HG03457 (cell line): ENCODE measurements at regions not wholly inside any gene's neighbourhood (a gene's known extent, or its start where the extent isn't known, plus 50 kb on each side); places are given as distances from the start of the nearest gene placed in this dataset.
A peak's percentile ranks its signal among the peaks of the same experiment; 100 is the strongest.
"Not testable (repeated sequence)": the region's sequence is repeated elsewhere in the genome, so short reads cannot be mapped to it uniquely, and the experiment has no call there.

ENCODE experiments used
- ATAC-seq: cut with Tn5 transposase; IDR thresholded peaks from one replicate; pipeline ENCODE4 v1.9.1; 2021; ENCODE audit warnings: moderate number of reproducible peaks; ENCODE audit not compliant: unreplicated experiment

- ATAC-seq, result peak; percentile 75
These were observed 390.1 kb downstream of the ZFHX3 start for GRCh38 chr16:72657791-72658190.

GRCh38 chr16:72657164-72657563 lies 390.8 kb downstream of the ZFHX3 start:
- no peak for ATAC-seq

- ATAC-seq, result no peak
These were observed 393.4 kb downstream of the ZFHX3 start for GRCh38 chr16:72654535-72654934.

GRCh38 chr16:72649254-72649944 lies 398.5 kb downstream of the ZFHX3 start:
- no peak for ATAC-seq

GRCh38 chr16:72646615-72647014 lies 401.3 kb downstream of the ZFHX3 start:
- no peak for ATAC-seq

GRCh38 chr16:72645538-72645937 lies 402.4 kb downstream of the ZFHX3 start:
- ATAC-seq, result no peak

- ATAC-seq, result no peak
These were observed 403.0 kb downstream of the ZFHX3 start for GRCh38 chr16:72644911-72645310.

- ATAC-seq, result no peak
These were observed 408.4 kb downstream of the ZFHX3 start for GRCh38 chr16:72639494-72639893.

GRCh38 chr16:72637306-72637705 lies 410.6 kb downstream of the ZFHX3 start:
- no peak for ATAC-seq

GRCh38 chr16:72635694-72636093 lies 412.2 kb downstream of the ZFHX3 start:
- ATAC-seq, result no peak

GRCh38 chr16:72635104-72635503 lies 412.8 kb downstream of the ZFHX3 start:
- ATAC-seq, result no peak

- ATAC-seq, result not testable (repeated sequence)
These were observed 420.6 kb downstream of the ZFHX3 start for GRCh38 chr16:72627182-72627896.

- no peak for ATAC-seq
These were observed 421.3 kb downstream of the ZFHX3 start for GRCh38 chr16:72626623-72627022.

GRCh38 chr16:72621651-72622050 lies 426.3 kb downstream of the ZFHX3 start:
- ATAC-seq, result no peak

- ATAC-seq, result no peak
These were observed 427.1 kb downstream of the ZFHX3 start for GRCh38 chr16:72620853-72621252.

GRCh38 chr16:72620348-72620747 lies 427.6 kb downstream of the ZFHX3 start:
- ATAC-seq, result no peak

- no peak for ATAC-seq
These were observed 432.1 kb downstream of the ZFHX3 start for GRCh38 chr16:72615856-72616255.

GRCh38 chr16:72612718-72613117 lies 435.2 kb downstream of the ZFHX3 start:
- no peak for ATAC-seq

- no peak for ATAC-seq
These were observed 435.7 kb downstream of the ZFHX3 start for GRCh38 chr16:72612256-72612655.

- no peak for ATAC-seq
These were observed 438.0 kb upstream of the PMFBP1 start for GRCh38 chr16:72609933-72610332.

- no peak for ATAC-seq
These were observed 437.1 kb upstream of the PMFBP1 start for GRCh38 chr16:72609066-72609465.

GRCh38 chr16:72604375-72604774 lies 432.4 kb upstream of the PMFBP1 start:
- no peak for ATAC-seq

GRCh38 chr16:72602499-72602898 lies 430.5 kb upstream of the PMFBP1 start:
- ATAC-seq, result no peak
